GM12865 (cell line): ENCODE measurements at regions not wholly inside any gene's neighbourhood (a gene's known extent, or its start where the extent isn't known, plus 50 kb on each side); places are given as distances from the start of the nearest gene placed in this dataset.

ENCODE experiments used
- DNase-seq: peaks from one replicate; pipeline ENCODE4 v3.0.0; 2010; ENCODE audit warnings: low read depth
- H3K4me3 ChIP-seq: 2 replicates; pipeline ENCODE4 v1.5.1; 2011; ENCODE audit warnings: mild to moderate bottlenecking, low read depth, low read length, control low read depth
- CTCF ChIP-seq: IDR thresholded peaks from 2 replicates; pipeline ENCODE4 v1.5.1; 2011; ENCODE audit warnings: low read length, control low read depth, low read depth, inconsistent platforms; ENCODE audit not compliant: insufficient read depth; ENCODE audit errors: missing control alignments

GRCh38 chr14:61126603-61127498, 145.8 kb downstream of the SLC38A6 start:
- no peak overlapping the region for H3K4me3 ChIP-seq
- TF ChIP-seq CTCF = no peak
- no peak for DNase-seq

DNA sequence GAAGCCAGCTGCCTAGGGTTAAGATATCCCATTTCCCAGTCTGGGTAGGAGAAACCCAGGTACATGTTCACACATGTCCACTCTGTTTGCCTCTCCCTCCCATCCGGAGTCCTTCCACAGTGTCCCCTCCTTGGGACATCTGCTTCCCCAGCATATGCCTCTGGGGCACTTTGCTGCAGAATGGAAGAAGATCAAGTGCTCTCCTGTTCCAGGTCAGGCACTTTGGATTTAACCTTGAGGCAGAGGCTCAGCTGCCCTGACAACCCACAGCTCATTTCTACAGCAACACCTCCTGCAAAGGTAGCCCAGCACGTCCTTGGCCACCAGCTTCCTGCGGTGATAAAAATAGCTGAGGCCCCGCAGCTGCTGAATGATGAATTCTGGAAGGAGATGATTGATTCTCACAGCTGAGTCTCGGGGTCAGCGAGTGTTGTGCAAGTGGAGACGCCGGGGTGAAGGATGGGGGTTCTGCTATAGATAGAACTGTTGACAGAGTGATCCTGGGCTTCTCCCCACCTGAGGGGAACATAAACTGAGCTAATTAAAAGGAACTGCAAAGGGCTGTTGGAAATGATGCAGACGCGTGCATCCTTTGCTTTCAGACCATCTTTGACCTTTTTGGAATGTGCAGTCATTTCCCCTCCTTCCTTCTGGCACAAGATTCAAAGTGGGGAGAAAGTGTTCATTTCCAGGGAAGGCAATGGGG, 145.0 kb downstream of the SLC38A6 start:
- DNase-seq = no peak
- no peak overlapping the region for H3K4me3 ChIP-seq
- TF ChIP-seq CTCF = no peak

GRCh38 chr14:61125041-61125866, 144.2 kb downstream of the SLC38A6 start:
- DNase-seq = no peak
- no peak for TF ChIP-seq CTCF
- no peak overlapping the region for H3K4me3 ChIP-seq

DNA sequence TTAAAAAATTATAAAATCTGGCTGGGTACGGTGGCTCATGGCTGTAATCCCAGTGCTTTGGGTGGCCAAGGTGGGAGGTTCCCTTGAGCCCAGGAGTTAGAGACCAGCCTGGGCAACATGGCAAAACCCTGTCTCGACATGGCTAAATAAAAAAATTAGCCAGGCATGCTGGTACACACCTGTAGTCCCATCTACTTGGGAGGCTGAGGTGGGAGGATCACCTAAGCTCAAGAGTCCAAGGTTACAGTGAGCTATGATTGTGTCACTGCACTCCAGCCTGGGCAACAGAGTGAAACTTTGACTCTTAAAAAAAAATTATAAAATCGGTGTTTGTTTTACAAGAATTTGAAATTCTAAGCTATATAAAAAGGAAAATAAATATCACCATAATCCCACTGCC, 141.8 kb downstream of the SLC38A6 start:
- TF ChIP-seq CTCF = no peak
- DNase-seq = no peak
- H3K4me3 ChIP-seq = no peak overlapping the region

DNA sequence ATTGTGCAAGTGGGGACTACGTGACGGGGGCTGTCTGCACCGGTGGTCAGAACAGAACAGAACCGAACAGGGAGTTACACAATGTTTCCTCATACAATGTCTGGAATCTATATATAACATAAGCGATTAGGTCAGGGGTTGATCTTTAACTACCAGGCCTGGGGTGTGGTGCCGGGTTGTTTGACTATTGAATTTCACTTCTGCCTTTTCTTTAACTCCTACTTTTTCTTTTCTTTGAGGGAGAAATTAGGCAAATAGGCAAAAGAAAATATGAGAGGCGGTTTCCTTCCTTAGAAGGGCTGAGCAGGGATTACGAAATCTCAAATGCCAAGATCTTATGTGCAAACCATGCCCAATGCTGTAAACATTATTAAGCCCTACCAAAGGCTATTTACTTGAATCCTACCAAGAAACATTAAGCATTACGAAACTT, 140.3 kb downstream of the SLC38A6 start:
- DNase-seq = no peak
- TF ChIP-seq CTCF = no peak
- no peak overlapping the region for H3K4me3 ChIP-seq

GRCh38 chr14:61120576-61120975, 139.5 kb downstream of the SLC38A6 start:
- 0 out of 2 replicates have a peak overlapping the region, but pooled peaks have one; percentile 9 for H3K4me3 ChIP-seq
- DNase-seq = peak; percentile 50
- no peak for TF ChIP-seq CTCF
